ENCODE measurements at regions not wholly inside any gene's neighbourhood (a gene's known extent, or its start where the extent isn't known, plus 50 kb on each side); places are given as distances from the start of the nearest gene placed in this dataset.
"Not testable (repeated sequence)": the region's sequence is repeated elsewhere in the genome, so short reads cannot be mapped to it uniquely, and the experiment has no call there.

DNA sequence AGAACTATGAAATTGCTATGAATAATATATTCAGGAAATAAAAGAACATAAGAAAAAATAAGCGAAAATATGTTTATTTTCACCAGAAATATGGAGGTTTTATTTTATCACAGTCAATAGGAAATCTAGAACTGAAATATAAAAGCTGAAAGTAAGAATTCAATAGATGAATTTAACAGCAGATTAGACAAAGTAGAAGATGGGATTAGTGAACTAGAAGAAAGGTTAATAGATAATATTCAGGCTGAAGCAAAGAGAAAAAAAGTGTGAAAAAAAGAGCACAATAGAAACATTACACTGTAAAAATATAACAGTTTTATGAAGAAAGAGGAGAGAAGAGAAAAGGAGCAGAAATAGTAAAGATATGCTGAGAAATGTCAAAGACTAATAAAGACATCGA, 1152.1 kb downstream of the FAT4 start:
- no peak for DNase-seq

DNA sequence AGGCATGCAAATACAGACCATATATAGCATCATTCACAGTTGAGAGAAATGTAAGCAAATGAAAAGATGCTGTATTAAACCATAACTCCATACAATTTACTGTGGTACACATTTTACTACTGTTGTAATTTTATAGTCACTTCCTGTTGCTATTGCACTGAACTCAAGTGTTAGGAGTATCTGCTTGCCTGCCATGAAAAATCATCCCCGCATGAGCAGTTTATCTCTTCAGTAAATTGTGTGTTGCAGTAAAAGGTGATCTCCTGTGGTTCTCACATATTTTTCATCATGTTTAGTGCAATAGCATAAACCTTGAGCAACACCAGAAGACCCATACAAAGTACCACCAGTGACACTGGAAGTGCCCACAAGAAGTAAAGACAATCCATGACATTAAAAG, 1153.4 kb downstream of the FAT4 start:
- no peak for DNase-seq

DNA sequence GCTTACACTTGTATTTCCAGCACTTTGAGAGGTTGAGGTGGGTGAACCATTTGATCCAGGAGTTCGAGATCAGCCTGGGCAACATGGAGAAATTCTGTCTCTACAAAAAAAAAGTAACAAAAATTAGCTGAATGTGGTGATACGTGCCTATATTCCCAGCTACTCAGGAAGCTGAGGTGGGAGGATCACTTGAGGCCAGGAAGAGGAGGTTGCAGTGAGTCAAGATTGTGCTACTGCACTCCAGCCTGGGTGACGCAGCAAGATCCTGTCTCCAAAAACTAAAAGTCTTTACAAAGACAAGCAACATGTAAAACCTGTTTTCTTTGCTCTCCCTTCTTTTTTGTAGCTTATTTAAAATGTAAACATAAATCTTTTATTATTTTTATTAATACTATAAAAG, 1156.1 kb downstream of the FAT4 start:
- no peak for DNase-seq

- no peak for DNase-seq
Observed at GRCh38 chr4:126475730-126476129, 1157.0 kb upstream of the INTU start.

DNA sequence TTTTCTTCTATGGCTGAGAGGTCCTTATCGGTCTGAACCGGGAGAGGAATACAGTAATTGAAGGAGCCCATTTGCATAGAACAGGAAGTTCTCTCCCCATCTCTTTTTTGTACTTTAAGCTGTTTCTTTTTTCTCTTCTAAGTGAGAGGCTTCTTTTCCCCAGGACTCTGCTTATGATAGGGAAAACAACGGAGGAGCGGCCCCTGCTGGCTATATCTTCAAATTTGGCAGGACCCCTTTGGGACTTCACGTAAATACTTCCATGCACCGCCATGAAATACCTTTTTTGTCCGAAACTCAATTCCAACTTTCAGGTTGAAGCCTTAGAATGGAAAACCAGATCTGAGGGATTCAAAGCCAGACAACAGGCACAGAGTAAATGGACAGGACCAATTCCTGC, 1153.0 kb upstream of the INTU start:
- no peak for DNase-seq

- DNase-seq = no peak
Observed at GRCh38 chr4:126482311-126482710, 1150.4 kb upstream of the INTU start.

GRCh38 chr4:126486377-126486776, 1146.4 kb upstream of the INTU start:
- no peak for DNase-seq

GRCh38 chr4:126489826-126490463, 1142.8 kb upstream of the INTU start:
- DNase-seq = no peak

GRCh38 chr4:126495163-126495752, 1137.5 kb upstream of the INTU start:
- DNase-seq = no peak

DNA sequence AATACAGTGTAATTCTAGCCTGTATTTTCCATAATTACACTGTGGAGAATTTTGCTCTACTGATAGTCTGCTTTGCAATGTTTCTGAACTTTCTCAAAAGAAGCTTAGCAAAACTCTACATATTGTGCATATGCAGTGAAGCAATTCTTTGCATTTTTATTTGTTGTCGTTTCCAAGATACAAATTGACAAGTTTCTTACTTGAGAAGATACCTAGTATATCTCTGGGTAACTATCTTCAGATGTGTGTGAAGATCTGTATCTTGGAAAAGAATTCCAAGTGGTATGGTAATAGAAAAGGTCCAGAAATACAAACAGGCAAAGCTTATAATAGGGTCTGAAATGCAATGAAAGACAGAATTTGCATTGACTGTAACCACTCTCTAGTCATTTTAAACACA, 1119.8 kb upstream of the INTU start:
- DNase-seq = no peak

GRCh38 chr4:126513596-126513995, 1119.2 kb upstream of the INTU start:
- DNase-seq = no peak

DNA sequence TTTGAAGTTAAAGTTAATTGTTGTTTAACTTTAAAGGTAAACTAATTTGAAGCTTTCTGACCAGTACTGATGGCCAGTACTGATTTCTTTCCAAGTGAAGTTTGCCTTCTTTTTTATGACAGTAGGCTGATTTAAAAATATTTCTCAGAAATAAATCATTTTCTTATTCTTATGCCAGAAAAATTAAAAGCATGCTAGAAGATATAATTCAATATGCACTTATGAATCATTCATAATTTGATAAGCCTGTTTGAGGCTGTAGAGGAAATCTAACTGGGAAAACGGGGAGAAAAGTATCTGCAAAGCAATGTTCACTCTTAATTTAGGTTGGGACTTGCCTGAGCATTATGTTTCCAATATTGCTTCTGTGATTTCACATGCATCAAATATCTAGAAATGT, 1112.0 kb upstream of the INTU start:
- DNase-seq = no peak

GRCh38 chr4:126525400-126525799, 1107.4 kb upstream of the INTU start:
- not testable (repeated sequence) for DNase-seq

DNA sequence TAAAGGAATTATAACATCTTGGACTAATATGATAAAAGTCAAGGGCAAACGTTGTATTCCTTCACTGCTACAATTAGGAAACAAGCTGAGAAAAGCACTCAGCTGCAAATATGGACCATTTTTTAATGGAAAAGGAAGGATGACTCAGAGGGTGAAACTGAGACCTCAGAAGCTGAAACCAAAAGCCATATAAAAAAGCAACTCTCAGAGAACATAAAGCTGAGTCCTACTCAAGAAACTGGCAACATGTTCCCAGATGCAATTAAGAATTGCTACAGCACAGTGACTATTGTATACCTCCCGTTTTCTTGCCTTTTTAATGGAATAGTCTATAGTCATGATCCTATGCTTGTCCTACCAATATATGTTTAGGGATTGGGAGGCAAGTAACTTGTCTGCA, 1106.4 kb upstream of the INTU start:
- no peak for DNase-seq

- DNase-seq = no peak
Observed at GRCh38 chr4:126529997-126530396, 1102.8 kb upstream of the INTU start.

GRCh38 chr4:126530996-126531585, 1101.7 kb upstream of the INTU start:
- DNase-seq = no peak

- DNase-seq = no peak
Observed at GRCh38 chr4:126532527-126532926, 1100.2 kb upstream of the INTU start.

DNA sequence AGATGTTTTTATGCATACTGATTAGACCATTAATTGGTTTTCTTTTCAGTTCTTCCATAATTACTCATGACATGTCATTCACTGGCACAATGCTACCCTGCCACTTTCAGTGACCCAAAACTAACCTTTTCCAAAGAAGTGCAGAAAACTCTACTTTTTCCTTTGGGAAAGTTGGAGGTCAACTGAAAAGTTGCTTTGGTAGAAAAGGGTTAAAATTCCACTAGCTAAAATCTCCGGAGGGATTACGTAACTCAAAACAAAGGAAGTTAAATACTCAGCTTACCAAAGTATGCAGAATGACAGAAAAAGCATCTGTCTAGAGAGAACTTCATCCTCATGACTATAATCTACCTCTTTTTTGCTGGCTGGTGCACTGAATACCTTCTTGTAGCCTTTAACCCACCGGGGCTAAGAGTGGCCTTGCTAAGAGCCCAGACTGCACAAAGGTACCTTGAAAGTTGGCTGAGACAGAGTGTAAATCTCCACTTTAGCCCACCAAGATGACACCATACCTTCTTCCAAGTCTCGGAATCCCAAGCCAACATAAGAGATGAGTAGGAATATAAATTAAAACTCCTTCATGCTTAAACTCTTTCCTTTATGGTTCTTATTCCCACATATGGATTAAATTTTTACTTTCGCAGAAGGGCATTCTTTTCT, 1099.5 kb upstream of the INTU start:
- DNase-seq = no peak

DNA sequence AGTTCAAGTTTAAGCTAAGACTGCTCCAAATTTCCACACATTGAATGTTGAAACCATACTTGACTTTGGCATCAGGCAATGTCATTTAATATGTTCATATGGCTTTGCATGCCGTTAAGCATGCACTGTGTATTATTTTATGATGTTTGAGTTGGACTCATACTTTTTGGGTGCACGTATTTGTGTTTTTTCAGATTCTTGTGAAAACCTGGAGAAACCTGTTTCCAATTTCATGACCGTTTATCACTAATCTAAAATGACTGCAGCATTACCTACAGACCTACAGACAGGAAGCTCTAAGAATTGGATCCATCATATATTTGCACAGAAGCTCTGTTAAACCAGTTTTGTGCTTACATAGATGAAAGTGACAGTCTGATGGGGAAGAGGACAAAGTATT, 1093.0 kb upstream of the INTU start:
- DNase-seq = no peak

DNA sequence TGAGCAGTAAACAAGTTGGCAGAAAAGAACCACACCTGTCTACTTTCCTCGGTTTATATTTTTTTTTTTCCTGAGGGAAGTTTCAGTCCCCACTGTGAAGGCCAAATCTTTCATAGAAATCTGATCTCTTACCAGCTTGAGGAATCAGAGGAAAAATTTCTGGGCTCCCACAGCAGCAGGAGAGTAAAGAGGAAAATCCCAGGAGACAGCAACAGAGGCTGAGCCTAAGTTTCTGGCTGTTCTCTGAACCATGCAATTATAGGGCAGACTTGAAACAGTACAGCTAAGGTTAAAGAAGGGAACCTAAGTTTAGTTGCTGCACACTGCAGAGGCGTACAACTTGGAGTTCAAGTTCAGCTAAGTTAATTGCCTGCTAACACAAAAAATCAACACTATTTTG, 1090.9 kb upstream of the INTU start:
- DNase-seq = no peak

- DNase-seq = no peak
Observed at GRCh38 chr4:126544276-126544675, 1088.5 kb upstream of the INTU start.

- not testable (repeated sequence) for DNase-seq
Observed at GRCh38 chr4:126546197-126546596, 1086.6 kb upstream of the INTU start.

DNA sequence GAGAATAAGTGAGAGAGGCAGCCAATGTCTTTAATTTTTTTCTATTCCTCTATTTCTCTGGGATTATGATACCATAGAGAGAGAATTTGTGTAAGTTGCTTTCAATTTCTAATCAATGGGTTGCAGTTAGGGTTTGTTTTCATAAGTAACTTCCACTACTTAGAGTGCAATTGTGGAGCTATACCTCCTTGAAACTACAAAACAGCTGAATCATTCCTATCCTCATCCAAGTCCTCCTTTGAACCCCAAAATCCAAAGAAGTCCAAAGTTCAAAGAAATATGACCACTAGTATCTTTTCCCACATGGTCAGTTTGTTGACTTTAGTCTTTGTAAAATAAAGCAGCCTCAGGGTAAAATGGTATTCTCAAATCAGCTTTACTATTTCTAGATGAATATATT, 1085.4 kb upstream of the INTU start:
- no peak for DNase-seq

- no peak for DNase-seq
Observed at GRCh38 chr4:126548890-126549289, 1083.9 kb upstream of the INTU start.
